H1 (cell line): ENCODE measurements at regions not wholly inside any gene's neighbourhood (a gene's known extent, or its start where the extent isn't known, plus 50 kb on each side); places are given as distances from the start of the nearest gene placed in this dataset.

Experiments
- CTCF ChIA-PET: fragments of 300-600 bp; sonication (Branson Sonifier 250); formaldehyde crosslinking; loops from one replicate; lab custom pipeline; 2021; ENCODE audit not compliant: partially characterized antibody; lab: Charles Lee
- POLR2A ChIA-PET: fragments of 300-600 bp; sonication (Branson Sonifier 250); formaldehyde crosslinking; loops from one replicate; lab custom pipeline; 2021; ENCODE audit warnings: inconsistent platforms; ENCODE audit not compliant: partially characterized antibody; lab: Charles Lee
- DNase-seq, 2 experiments: peaks; one replicate each; pipeline versions ENCODE4 v3.0.0 to v3.0.0-alpha.2; 2010 to 2022; ENCODE audit warnings: low spot score in 2 of 2, low read depth in 1 of 2, mixed read lengths in 1 of 2
- FAIRE-seq: peaks from 2 replicates; lab custom pipeline; 2011; peaks lifted over from hg19 to GRCh38; lab: Jason Lieb, UNC
- H2AFZ ChIP-seq: 2 replicates; pipeline ENCODE4 v1.8.1; 2012; ENCODE audit warnings: low read length, inconsistent platforms
- H2AK5ac ChIP-seq: 2 replicates; pipeline ENCODE4 v1.6.1; 2013; ENCODE audit warnings: low read depth, low read length
- H2BK120ac ChIP-seq: replicated peaks from 2 replicates; pipeline ENCODE3; 2013; ENCODE audit warnings: low read depth, low read length, inconsistent platforms
- H2BK12ac ChIP-seq: 2 replicates; pipeline ENCODE4 v1.6.1; 2013; ENCODE audit warnings: low read depth, low read length
- H2BK15ac ChIP-seq: 2 replicates; pipeline ENCODE4 v1.6.1; 2013; ENCODE audit warnings: low read length
- H2BK20ac ChIP-seq: 2 replicates; pipeline ENCODE4 v1.6.1; 2013; ENCODE audit warnings: low read length
- H2BK5ac ChIP-seq: 2 replicates; pipeline ENCODE4 v1.6.1; 2013; ENCODE audit warnings: low read depth, low read length
- H3K14ac ChIP-seq: 2 replicates; pipeline ENCODE4 v1.6.1; 2013; ENCODE audit warnings: inconsistent platforms; ENCODE audit not compliant: insufficient read length
- H3K18ac ChIP-seq: 2 replicates; pipeline ENCODE4 v1.6.1; 2013; ENCODE audit warnings: low read length; ENCODE audit errors: extremely low read depth
- H3K23ac ChIP-seq: 2 replicates; pipeline ENCODE4 v1.6.1; 2013; ENCODE audit warnings: inconsistent platforms; ENCODE audit not compliant: insufficient read length
- H3K23me2 ChIP-seq: 2 replicates; pipeline ENCODE4 v1.6.1; 2013; ENCODE audit warnings: low read depth, low read length
- H3K27ac ChIP-seq: 2 replicates; pipeline ENCODE4 v1.6.1; 2011; ENCODE audit warnings: low read depth, low read length, inconsistent platforms
- H3K27me3 ChIP-seq, 4 experiments: replicated peaks in 1 of 4; 1 replicate in 1 of 4; 2 replicates in 3 of 4; pipeline versions ENCODE4 v1.6.1 to v1.8.1; 2011 to 2013; ENCODE audit warnings: low read length in 3 of 4, mild to moderate bottlenecking in 3 of 4, inconsistent platforms in 2 of 4, mixed read lengths in 2 of 4, moderate library complexity in 1 of 4; ENCODE audit not compliant: control insufficient read depth in 3 of 4, insufficient read depth in 3 of 4; ENCODE audit errors: extremely low read depth in 1 of 4
- H3K36me3 ChIP-seq, 4 experiments: 2 replicates each; pipeline versions ENCODE4 v1.6.1 to v1.8.1; 2011 to 2013; ENCODE audit warnings: mild to moderate bottlenecking in 4 of 4, low read length in 3 of 4, moderate library complexity in 2 of 4, control low read depth in 1 of 4, inconsistent platforms in 1 of 4; ENCODE audit not compliant: insufficient read depth in 4 of 4, control insufficient read depth in 2 of 4
- H3K4ac ChIP-seq: replicated peaks from 2 replicates; pipeline ENCODE3; 2013; ENCODE audit warnings: low read length, low read depth, mixed read lengths, inconsistent platforms; ENCODE audit not compliant: insufficient read length
- H3K4me1 ChIP-seq, 4 experiments: replicated peaks in 1 of 4; 1 replicate in 1 of 4; 2 replicates in 3 of 4; pipeline versions ENCODE4 v1.6.1 to v1.8.1; 2011 to 2013; ENCODE audit warnings: low read length in 3 of 4, inconsistent platforms in 2 of 4, mixed read lengths in 1 of 4; ENCODE audit not compliant: insufficient read depth in 4 of 4, control insufficient read depth in 3 of 4
- H3K4me2 ChIP-seq, 2 experiments: 2 replicates each; pipeline versions ENCODE4 v1.6.1 to v1.8.1; 2011 to 2013; ENCODE audit warnings: low read depth in 2 of 2, low read length in 2 of 2, control low read depth in 1 of 2, inconsistent platforms in 1 of 2, mild to moderate bottlenecking in 1 of 2; ENCODE audit not compliant: insufficient read depth in 1 of 2
- H3K4me3 ChIP-seq, 4 experiments: fragments of 200-600, 300-600 bp in 1 of 4; sonication (generic), shearing (Covaris generic), sonication (Bioruptor Twin) in 1 of 4; 2 replicates each; pipeline versions ENCODE4 v1.5.1 to v1.8.1; 2011 to 2016; ENCODE audit warnings: low read length in 4 of 4, low read depth in 3 of 4, control low read depth in 2 of 4, inconsistent platforms in 2 of 4, mild to moderate bottlenecking in 2 of 4, mixed read lengths in 1 of 4, moderate library complexity in 1 of 4; ENCODE audit not compliant: insufficient read depth in 2 of 4; ENCODE audit errors: extremely low read depth in 1 of 4
- H3K56ac ChIP-seq: replicated peaks from 2 replicates; pipeline ENCODE3; 2013; ENCODE audit warnings: low read depth, mild to moderate bottlenecking, mixed read lengths, low read length, inconsistent platforms; ENCODE audit not compliant: insufficient read length
- H3K79me1 ChIP-seq: 2 replicates; pipeline ENCODE4 v1.6.1; 2013; ENCODE audit warnings: low read depth, low read length, control low read depth
- H3K79me2 ChIP-seq, 2 experiments: 2 replicates each; pipeline versions ENCODE4 v1.6.1 to v1.8.1; 2012 to 2013; ENCODE audit warnings: low read length in 2 of 2, mild to moderate bottlenecking in 2 of 2, inconsistent platforms in 1 of 2; ENCODE audit not compliant: insufficient read depth in 2 of 2, control insufficient read depth in 1 of 2
- H3K9ac ChIP-seq, 4 experiments: replicated peaks in 1 of 4; 1 replicate in 1 of 4; 2 replicates in 3 of 4; pipeline versions ENCODE4 v1.6.1 to v1.8.1; 2011 to 2013; ENCODE audit warnings: low read depth in 3 of 4, low read length in 3 of 4, control low read depth in 2 of 4, mild to moderate bottlenecking in 2 of 4, moderate library complexity in 2 of 4, inconsistent platforms in 1 of 4; ENCODE audit errors: extremely low read depth in 1 of 4
- H3K9me3 ChIP-seq, 2 experiments: 2 replicates each; pipeline versions ENCODE4 v1.6.1 to v1.8.1; 2012 to 2013; ENCODE audit warnings: mild to moderate bottlenecking in 2 of 2, moderate library complexity in 2 of 2, control low read depth in 1 of 2, inconsistent platforms in 1 of 2, low read depth in 1 of 2, low read length in 1 of 2, mixed read lengths in 1 of 2; ENCODE audit not compliant: insufficient read depth in 2 of 2
- H4K20me1 ChIP-seq, 2 experiments: replicated peaks in 1 of 2; 2 replicates each; pipeline versions ENCODE3 to v1.8.1; 2011 to 2013; ENCODE audit warnings: inconsistent platforms in 2 of 2, low read length in 2 of 2, mild to moderate bottlenecking in 1 of 2; ENCODE audit not compliant: insufficient read depth in 2 of 2, control insufficient read depth in 1 of 2
- H4K5ac ChIP-seq: 2 replicates; pipeline ENCODE4 v1.6.1; 2013; ENCODE audit warnings: low read length, low read depth, mixed read lengths, inconsistent platforms; ENCODE audit not compliant: insufficient read length
- H4K8ac ChIP-seq: 2 replicates; pipeline ENCODE4 v1.8.0; 2013; ENCODE audit warnings: mild to moderate bottlenecking, moderate library complexity, low read length, inconsistent platforms; ENCODE audit not compliant: insufficient read depth; ENCODE audit errors: extremely low read depth
- H4K91ac ChIP-seq: replicated peaks from 2 replicates; pipeline ENCODE3; 2013; ENCODE audit warnings: low read length, mixed read lengths, inconsistent platforms; ENCODE audit not compliant: insufficient read length
- CBX8 ChIP-seq: fragments of 300-800, 300-1000 bp; sonication (generic); IDR thresholded peaks from 2 replicates; pipeline ENCODE4 v1.7.1; 2016; ENCODE audit warnings: low read depth, low read length, borderline replicate concordance
- HDAC2 ChIP-seq, 2 experiments: fragments of 300-600 bp in 1 of 2; sonication (generic) in 1 of 2; IDR thresholded peaks; 2 replicates each; pipeline ENCODE4 v1.6.1; 2011 to 2012; ENCODE audit warnings: low read depth in 2 of 2, low read length in 2 of 2, mild to moderate bottlenecking in 2 of 2, moderate library complexity in 2 of 2, borderline replicate concordance in 1 of 2, inconsistent platforms in 1 of 2
- NANOG ChIP-seq: IDR thresholded peaks from 2 replicates; pipeline ENCODE4 v1.6.1; 2011; ENCODE audit warnings: low read length, low read depth, mild to moderate bottlenecking, inconsistent platforms; ENCODE audit not compliant: insufficient read depth, poor library complexity, severe bottlenecking
- POLR2AphosphoS5 ChIP-seq: IDR thresholded peaks from 2 replicates; pipeline ENCODE4 v1.6.1; 2011; ENCODE audit warnings: low read depth, low read length
- SIRT6 ChIP-seq: IDR thresholded peaks from one replicate; pipeline ENCODE4 v1.7.1; 2012; ENCODE audit warnings: low read length, inconsistent platforms
- SIX5 ChIP-seq: IDR thresholded peaks from 2 replicates; pipeline ENCODE4 v1.6.1; 2011; ENCODE audit warnings: mild to moderate bottlenecking, low read depth, low read length
- SUZ12 ChIP-seq: fragments of 200-600 bp; sonication (generic); IDR thresholded peaks from 2 replicates; pipeline ENCODE4 v1.6.1; 2012; ENCODE audit warnings: mild to moderate bottlenecking, inconsistent platforms, low read length, moderate library complexity, mixed read lengths
- TAF7 ChIP-seq: optimal IDR thresholded peaks from 2 replicates; pipeline ENCODE3; 2011; ENCODE audit warnings: low read depth, mild to moderate bottlenecking, inconsistent platforms, low read length, moderate library complexity, borderline replicate concordance
- WGBS, 2 experiments: shearing (Covaris generic) in 1 of 2; methylation state at CpG; one replicate each; pipeline versions ENCODE4 v1.1.6 to v1.1.7; 2013 to 2015; ENCODE audit warnings: low lambda C conversion rate in 2 of 2, mixed read lengths in 2 of 2, inconsistent platforms in 1 of 2, low coverage in 1 of 2, missing lambda C conversion rate in 1 of 2; ENCODE audit not compliant: insufficient replicate concordance in 2 of 2, insufficient coverage in 1 of 2, insufficient read length in 1 of 2; ENCODE audit errors: extremely low coverage in 1 of 2, missing lambda C conversion rate in 1 of 2; 5-methylcytosine and 5-hydroxymethylcytosine counted together

DNA sequence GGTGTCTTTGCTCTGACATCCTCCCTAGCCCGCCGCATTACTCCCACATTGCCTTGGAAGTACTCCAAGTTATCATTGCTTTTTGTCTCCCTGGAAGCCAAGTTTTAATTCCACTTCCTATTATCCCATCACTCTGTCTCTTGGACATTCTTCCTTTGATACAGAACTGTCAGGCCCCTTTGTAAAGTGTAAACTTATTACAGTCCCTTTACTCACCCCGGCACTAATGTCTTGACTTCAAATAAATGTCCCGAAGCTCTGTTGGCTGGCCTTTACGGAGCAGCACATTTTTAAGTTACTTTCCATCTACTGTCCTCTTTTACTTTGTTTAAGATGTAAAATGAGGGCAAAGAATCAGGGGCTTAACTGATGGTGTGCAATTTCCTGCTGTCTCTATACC is 223.5 kb upstream of the IGFBP7 start:
- Histone ChIP-seq H3K9me3 (no peaks in the 10 kb centered on the region), H3K36me3 (no peaks in the 10 kb centered on the region), H3K9ac (peak overlapping the region in 1 of 4 experiments; percentile 34; a peak in 1 of 7 replicates), H3K56ac (no peak overlapping the region), H4K20me1 (no peaks in the 10 kb centered on the region), H3K79me2 (no peaks in the 10 kb centered on the region), H3K27me3 (no peaks in the 10 kb centered on the region), H3K79me1 (no peaks in the 10 kb centered on the region), H3K4me2 (no peak overlapping the region), H2AFZ (no peak overlapping the region), H3K23ac (no peak overlapping the region), H2BK15ac (no peak overlapping the region), H2BK5ac (no peak overlapping the region), H3K27ac (no peak overlapping the region), H3K4ac (no peak overlapping the region), H3K14ac (no peak overlapping the region), H2BK20ac (no peak overlapping the region), H3K4me3 (no peak overlapping the region), H4K5ac (no peak overlapping the region), H3K18ac (no peak overlapping the region), H2BK12ac (no peak overlapping the region), H2BK120ac (no peak overlapping the region), H4K8ac (no peak overlapping the region), H2AK5ac (no peak overlapping the region), H3K23me2 (no peaks in the 10 kb centered on the region), H4K91ac (no peak overlapping the region), H3K4me1 (no peaks in the 10 kb centered on the region)
- ChIA-PET CTCF (interaction anchor here (1.3 kb wide), 1 partner anchor 30 kb away, joined by 4 read pairs; no protein-coding TSS in a partner anchor), POLR2A (no interaction called here)
- WGBS, 2 experiments: 93% methylated on average over 5 of the region's 5 CpGs; no CpG with 5 or more reads in 1 of the 2 experiments
- TF ChIP-seq SUZ12 (no peak), SIRT6 (no peak), TAF7 (no peak), POLR2AphosphoS5 (no peak), SIX5 (no peak), HDAC2 (IDR thresholded peaks at IDR 0.05; ENCODE audit: borderline replicate concordance in 1 of 2, low read depth in 2 of 2, low read length in 2 of 2) (no peak), NANOG (no peak), CBX8 (no peak)
- DNase-seq: no peak
- no peak for FAIRE-seq
